Activated CD8-positive, alpha-beta T cell treated with anti-CD3 and anti-CD28 coated beads, Interleukin-2, amount 10 ng/mL, durations not matched to agents 7 days and 5 days (primary cell): ENCODE measurements at regions not wholly inside any gene's neighbourhood (a gene's known extent, or its start where the extent isn't known, plus 50 kb on each side); places are given as distances from the start of the nearest gene placed in this dataset.

Source experiments
- ATAC-seq: fragments of 150-1000 bp; cut with Tn5 transposase; one replicate; pipeline ENCODE4 v1.10.0; 2021; ENCODE audit warnings: moderate library complexity
- CTCF ChIA-PET: fragments of 350-600 bp; sonication (Branson Sonifier 250); formaldehyde crosslinking; loops from one replicate; lab custom pipeline; 2021; ENCODE audit warnings: antibody characterized with exemption; lab: Charles Lee
- POLR2A ChIA-PET: fragments of 350-600 bp; sonication (Branson Sonifier 250); formaldehyde crosslinking; loops from one replicate; lab custom pipeline; 2021; ENCODE audit warnings: antibody characterized with exemption; lab: Charles Lee
- DNase-seq: peaks from one replicate; pipeline ENCODE4 v3.0.0-alpha.2; 2020
- H3K27ac Mint-ChIP-seq: one replicate; pipeline ENCODE4 v1.8.0; 2021; ENCODE audit warnings: mild to moderate bottlenecking, mixed read lengths
- H3K27me3 Mint-ChIP-seq: one replicate; pipeline ENCODE4 v1.8.0; 2021; ENCODE audit warnings: low read depth, mixed read lengths
- H3K36me3 Mint-ChIP-seq: one replicate; pipeline ENCODE4 v1.8.0; 2021; ENCODE audit warnings: low read depth, mixed read lengths
- H3K4me1 Mint-ChIP-seq: one replicate; pipeline ENCODE4 v1.8.0; 2021; ENCODE audit warnings: low read depth, mixed read lengths
- H3K4me3 Mint-ChIP-seq: one replicate; pipeline ENCODE4 v1.8.0; 2021; ENCODE audit warnings: mild to moderate bottlenecking, mixed read lengths
- H3K9me3 Mint-ChIP-seq: one replicate; pipeline ENCODE4 v1.8.0; 2022; ENCODE audit warnings: mixed read lengths; ENCODE audit not compliant: insufficient read depth

GRCh38 chr13:24606486-24607170 is 73.6 kb upstream of the ATP12A start:
- peaks cover 17% of the 10 kb centered on the region for H3K36me3 Mint-ChIP-seq
- ChIA-PET CTCF (interaction anchor here (0.7 to 3.3 kb wide), 18 partner anchors 9 to 585 kb away, joined by 3 to 31 read pairs (median 7); no protein-coding TSS in a partner anchor), POLR2A (interaction anchor here (0.5 to 2.6 kb wide), 3 partner anchors 12 to 64 kb away, joined by 3 to 9 read pairs (median 3); no protein-coding TSS in a partner anchor)
- H3K27me3 Mint-ChIP-seq, result no peaks in the 10 kb centered on the region
- ATAC-seq (no peak), DNase-seq (no peak)
- H3K27ac Mint-ChIP-seq, result peak overlapping the region; percentile 41
- H3K4me1 Mint-ChIP-seq, result peaks cover 18% of the 10 kb centered on the region
- H3K9me3 Mint-ChIP-seq, result peaks cover 13% of the 10 kb centered on the region
- H3K4me3 Mint-ChIP-seq, result no peak overlapping the region

GRCh38 chr13:24610956-24611355 is 69.3 kb upstream of the ATP12A start:
- Mint-ChIP-seq H3K27me3 (no peaks in the 10 kb centered on the region), H3K4me3 (no peak overlapping the region), H3K9me3 (no peaks in the 10 kb centered on the region), H3K27ac (no peak overlapping the region), H3K4me1 (peaks cover 33% of the 10 kb centered on the region), H3K36me3 (no peaks in the 10 kb centered on the region)
- ChIA-PET CTCF (interaction anchor here (1.0 to 1.4 kb wide), 2 partner anchors 83 to 116 kb away, joined by 3 to 6 read pairs; no protein-coding TSS in a partner anchor), POLR2A (interaction anchor here (1.5 kb wide), 1 partner anchor 8 kb away, joined by 3 read pairs; no protein-coding TSS in a partner anchor)
- no peak for ATAC-seq
- no peak for DNase-seq

DNA sequence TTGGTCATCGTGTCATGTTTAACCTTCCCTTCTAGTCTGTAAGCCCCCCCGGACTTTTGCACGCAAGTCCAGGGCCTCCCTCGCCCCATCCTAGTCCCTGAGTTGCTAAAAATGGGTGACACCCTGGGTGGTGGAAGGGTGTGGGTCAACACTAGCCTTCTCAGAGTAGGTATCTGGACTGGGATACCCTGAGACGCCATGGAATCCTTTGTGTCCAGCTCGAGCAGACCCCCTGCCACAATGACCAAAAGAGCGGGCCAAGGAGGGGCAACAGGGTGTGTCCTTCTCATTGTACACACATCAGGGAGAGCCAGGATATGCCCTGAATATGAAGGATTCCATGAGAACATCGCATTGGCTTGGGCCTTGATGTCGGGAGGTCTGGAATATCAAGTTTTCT is 67.5 kb upstream of the ATP12A start:
- H3K9me3 Mint-ChIP-seq, result no peaks in the 10 kb centered on the region
- POLR2A ChIA-PET, result no interaction called here
- CTCF ChIA-PET, result interaction anchor here (0.8 kb wide), 2 partner anchors 97 to 115 kb away, joined by 3 to 4 read pairs; no protein-coding TSS in a partner anchor
- H3K4me1 Mint-ChIP-seq, result peaks cover 39% of the 10 kb centered on the region
- ATAC-seq (no peak), DNase-seq (no peak)
- H3K36me3 Mint-ChIP-seq, result no peaks in the 10 kb centered on the region
- H3K27me3 Mint-ChIP-seq, result no peaks in the 10 kb centered on the region
- H3K27ac Mint-ChIP-seq, result no peak overlapping the region
- no peak overlapping the region for H3K4me3 Mint-ChIP-seq

GRCh38 chr13:24613128-24613527 is 67.1 kb upstream of the ATP12A start:
- peaks cover 43% of the 10 kb centered on the region for H3K4me1 Mint-ChIP-seq
- no peaks in the 10 kb centered on the region for H3K36me3 Mint-ChIP-seq
- no peaks in the 10 kb centered on the region for H3K9me3 Mint-ChIP-seq
- ChIA-PET POLR2A (no interaction called here), CTCF (interaction anchor here (0.8 kb wide), 1 partner anchor 114 kb away, joined by 3 read pairs; no protein-coding TSS in a partner anchor)
- H3K27ac Mint-ChIP-seq, result no peak overlapping the region
- H3K4me3 Mint-ChIP-seq, result no peak overlapping the region
- DNase-seq, result no peak
- H3K27me3 Mint-ChIP-seq, result no peaks in the 10 kb centered on the region
- ATAC-seq, result no peak

DNA sequence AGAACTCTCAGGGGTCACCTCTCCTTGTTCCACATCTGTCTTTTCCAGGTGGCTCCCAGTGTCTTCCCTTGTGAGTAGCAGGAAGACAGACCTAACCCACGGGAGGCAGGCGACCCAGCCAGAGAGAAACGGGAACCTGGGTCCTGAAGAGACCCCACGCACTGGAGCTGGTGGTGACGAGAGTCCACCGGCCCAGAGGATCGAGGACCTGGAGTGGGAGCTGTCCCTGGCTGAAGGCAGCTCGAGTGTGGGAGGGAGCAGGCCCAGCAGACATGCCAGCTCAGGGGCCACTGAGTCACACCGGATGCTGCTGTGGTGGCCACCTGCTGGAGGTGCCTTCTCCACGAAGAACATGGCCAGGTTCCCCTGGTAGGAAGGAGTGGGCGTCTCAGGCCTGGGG is 66.5 kb upstream of the ATP12A start:
- POLR2A ChIA-PET, result no interaction called here
- H3K36me3 Mint-ChIP-seq, result no peaks in the 10 kb centered on the region
- CTCF ChIA-PET, result interaction anchor here (2.8 kb wide), 1 partner anchor 8 kb away, joined by 10 read pairs; no protein-coding TSS in a partner anchor
- H3K4me3 Mint-ChIP-seq, result no peak overlapping the region
- H3K9me3 Mint-ChIP-seq, result no peaks in the 10 kb centered on the region
- no peaks in the 10 kb centered on the region for H3K27me3 Mint-ChIP-seq
- no peak for ATAC-seq
- DNase-seq, result no peak
- H3K4me1 Mint-ChIP-seq, result peaks cover 50% of the 10 kb centered on the region
- no peak overlapping the region for H3K27ac Mint-ChIP-seq

- no peaks in the 10 kb centered on the region for H3K9me3 Mint-ChIP-seq
- H3K4me3 Mint-ChIP-seq, result no peak overlapping the region
- no peaks in the 10 kb centered on the region for H3K36me3 Mint-ChIP-seq
- ChIA-PET POLR2A (no interaction called here), CTCF (interaction anchor here (2.8 kb wide), 1 partner anchor 8 kb away, joined by 10 read pairs; no protein-coding TSS in a partner anchor)
- no peak for ATAC-seq
- no peak for DNase-seq
- H3K4me1 Mint-ChIP-seq, result peaks cover 57% of the 10 kb centered on the region
- H3K27ac Mint-ChIP-seq, result peak overlapping the region; percentile 50
- no peaks in the 10 kb centered on the region for H3K27me3 Mint-ChIP-seq
Observed at GRCh38 chr13:24614306-24615080, 65.7 kb upstream of the ATP12A start.

DNA sequence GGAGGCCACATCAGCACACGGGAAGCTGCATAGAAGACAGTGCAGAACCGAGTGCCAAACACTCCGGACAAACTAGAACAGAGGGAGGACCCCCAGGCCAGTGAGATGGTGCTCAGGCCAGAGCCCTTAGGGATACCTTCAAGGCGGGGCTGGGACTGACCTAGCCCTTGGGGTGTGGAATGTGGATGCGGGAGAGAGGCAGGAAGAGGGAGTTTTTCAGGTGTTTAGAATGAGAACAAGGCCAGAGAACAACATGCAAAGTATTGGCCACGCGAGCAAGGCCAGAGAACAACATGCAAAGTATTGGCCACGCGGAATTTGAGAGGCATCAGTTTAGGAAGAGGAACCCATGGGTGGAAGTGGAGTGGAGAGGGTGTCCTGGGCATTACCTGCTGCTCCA is 65.1 kb upstream of the ATP12A start:
- Mint-ChIP-seq H3K4me1 (peaks cover 61% of the 10 kb centered on the region), H3K36me3 (no peaks in the 10 kb centered on the region), H3K27ac (peak overlapping the region; percentile 50), H3K27me3 (no peaks in the 10 kb centered on the region), H3K4me3 (no peak overlapping the region), H3K9me3 (no peaks in the 10 kb centered on the region)
- no peak for ATAC-seq
- ChIA-PET CTCF (interaction anchor here (2.8 kb wide), 1 partner anchor 9 kb away, joined by 10 read pairs; no protein-coding TSS in a partner anchor), POLR2A (no interaction called here)
- no peak for DNase-seq

- H3K9me3 Mint-ChIP-seq, result no peaks in the 10 kb centered on the region
- H3K4me1 Mint-ChIP-seq, result peaks cover 58% of the 10 kb centered on the region
- H3K27me3 Mint-ChIP-seq, result no peaks in the 10 kb centered on the region
- CTCF ChIA-PET, result interaction anchor here (0.9 to 2.8 kb wide), 2 partner anchors 10 to 78 kb away, joined by 3 to 10 read pairs; no protein-coding TSS in a partner anchor
- no peak for DNase-seq
- ATAC-seq, result no peak
- H3K4me3 Mint-ChIP-seq, result no peak overlapping the region
- POLR2A ChIA-PET, result no interaction called here
- no peak overlapping the region for H3K27ac Mint-ChIP-seq
- H3K36me3 Mint-ChIP-seq, result no peaks in the 10 kb centered on the region
Observed at GRCh38 chr13:24615911-24616472, 64.2 kb upstream of the ATP12A start.

DNA sequence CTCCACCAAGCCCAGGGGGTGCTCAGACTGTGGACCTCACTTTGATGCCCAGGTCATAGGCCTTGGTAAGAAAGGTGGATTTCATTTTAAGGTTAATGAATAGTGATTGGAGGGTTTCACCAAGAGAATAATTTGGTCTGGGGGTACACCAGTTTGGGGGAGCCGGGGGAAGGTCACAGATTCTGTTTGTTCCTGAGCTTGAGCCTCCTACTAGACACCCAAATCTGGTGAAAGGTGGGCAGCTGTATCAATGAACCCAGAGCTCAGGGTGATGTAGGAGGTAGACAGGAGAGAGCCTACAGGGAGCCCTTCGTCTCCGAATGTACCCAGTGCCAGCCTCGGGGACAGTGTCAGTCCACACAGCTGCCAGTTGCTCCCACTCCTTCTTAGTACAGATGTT is 63.7 kb upstream of the ATP12A start:
- Mint-ChIP-seq H3K4me1 (peaks cover 55% of the 10 kb centered on the region), H3K27ac (no peak overlapping the region), H3K36me3 (no peaks in the 10 kb centered on the region), H3K9me3 (no peaks in the 10 kb centered on the region), H3K27me3 (no peaks in the 10 kb centered on the region), H3K4me3 (no peak overlapping the region)
- POLR2A ChIA-PET, result no interaction called here
- ATAC-seq (no peak), DNase-seq (no peak)
- CTCF ChIA-PET, result interaction anchor here (0.9 to 2.8 kb wide), 2 partner anchors 11 to 77 kb away, joined by 3 to 10 read pairs; no protein-coding TSS in a partner anchor

- ChIA-PET CTCF (interaction anchor here (2.3 to 2.6 kb wide), 2 partner anchors 12 to 110 kb away, joined by 6 to 17 read pairs; no protein-coding TSS in a partner anchor), POLR2A (interaction anchor here (1.0 to 1.2 kb wide), 3 partner anchors 11 to 305 kb away, joined by 3 to 9 read pairs (median 3); a partner anchor contains a TSS)
- no peaks in the 10 kb centered on the region for H3K36me3 Mint-ChIP-seq
- H3K27me3 Mint-ChIP-seq, result no peaks in the 10 kb centered on the region
- H3K4me1 Mint-ChIP-seq, result peaks cover 55% of the 10 kb centered on the region
- H3K4me3 Mint-ChIP-seq, result no peak overlapping the region
- H3K27ac Mint-ChIP-seq, result peak overlapping the region; percentile 82
- DNase-seq (no peak), ATAC-seq (no peak)
- no peaks in the 10 kb centered on the region for H3K9me3 Mint-ChIP-seq
Observed at GRCh38 chr13:24617256-24618010, 62.8 kb upstream of the ATP12A start.
